A549 (cell line): ENCODE measurements at regions not wholly inside any gene's neighbourhood (a gene's known extent, or its start where the extent isn't known, plus 50 kb on each side); places are given as distances from the start of the nearest gene placed in this dataset.

ENCODE experiments used
- ATAC-seq, 2 experiments: fragments of 200-7000 bp in 1 of 2; fragments of >200 bp in 1 of 2; cut with Nextera tagmentation in 1 of 2; cut with Tn5 transposase in 1 of 2; 3 replicates each; pipeline versions ENCODE4 v1.8.0 to v1.9.1; 2018 to 2020; ENCODE audit warnings: mild to moderate bottlenecking in 1 of 2, moderate library complexity in 1 of 2
- CTCF ChIA-PET: fragments of 300-600 bp; sonication (Branson Sonifier 250); formaldehyde crosslinking; extraction: SDS; loops from one replicate; lab custom pipeline; 2021; ENCODE audit warnings: antibody characterized with exemption, inconsistent platforms; lab: Yijun Ruan, JAX
- POLR2A ChIA-PET: fragments of 350-600 bp; formaldehyde crosslinking; extraction: SDS; loops from one replicate; lab custom pipeline; 2021; ENCODE audit warnings: antibody characterized with exemption, inconsistent platforms; lab: Yijun Ruan, JAX
- DNase-seq, 2 experiments: peaks; one replicate each; pipeline versions ENCODE4 v3.0.0 to v3.0.0-alpha.2; 2011 to 2016; ENCODE audit warnings: low read depth in 1 of 2, low spot score in 1 of 2
- FAIRE-seq: peaks from 2 replicates; lab custom pipeline; 2011; peaks lifted over from hg19 to GRCh38; lab: Jason Lieb, UNC
- H3K27ac ChIP-seq, 2 experiments: fragments of >200 bp; sonication (Bioruptor Twin); formaldehyde crosslinking; 3 replicates each; pipeline ENCODE4 v1.5.1; 2016 to 2017
- H3K4me1 ChIP-seq: fragments of >200 bp; sonication (Bioruptor Twin); formaldehyde crosslinking; 3 replicates; pipeline ENCODE4 v1.6.1; 2016
- H3K4me2 ChIP-seq: fragments of >200 bp; sonication (Bioruptor Twin); formaldehyde crosslinking; 3 replicates; pipeline ENCODE4 v1.6.1; 2016
- H3K4me3 ChIP-seq: fragments of >200 bp; sonication (Bioruptor Twin); formaldehyde crosslinking; 3 replicates; pipeline ENCODE4 v1.5.1; 2016
- H3K9me3 ChIP-seq: fragments of >200 bp; sonication (Bioruptor Twin); formaldehyde crosslinking; 3 replicates; pipeline ENCODE4 v1.6.1; 2016
- ATOH8 ChIP-seq: fragments of 250-450 bp; sonication (Bioruptor Pico); IDR thresholded peaks from 2 replicates; pipeline ENCODE4 v1.5.0; 2020; ENCODE audit warnings: low read depth, mild to moderate bottlenecking, moderate library complexity
- BCL3 ChIP-seq: fragments of >200 bp; sonication (Bioruptor Twin); formaldehyde crosslinking; IDR thresholded peaks from 3 replicates; pipeline ENCODE4 v1.6.1; 2016
- CBX2 ChIP-seq: fragments of 200-600 bp; sonication (generic); IDR thresholded peaks from 2 replicates; pipeline ENCODE4 v1.6.1; 2016; ENCODE audit warnings: low read depth, mild to moderate bottlenecking, borderline replicate concordance
- CBX8 ChIP-seq: fragments of 200-600 bp; sonication (generic); IDR thresholded peaks from 2 replicates; pipeline ENCODE4 v1.6.1; 2016
- CHD4 ChIP-seq: fragments of 200-600 bp; sonication (generic); IDR thresholded peaks from 2 replicates; pipeline ENCODE4 v1.6.1; 2016; ENCODE audit warnings: antibody characterized with exemption, mild to moderate bottlenecking, borderline replicate concordance
- FOSL2 ChIP-seq, 2 experiments: fragments of 450-650 bp in 1 of 2; fragments of >200 bp in 1 of 2; sonication (Bioruptor Twin) in 1 of 2; formaldehyde crosslinking; IDR thresholded peaks; 2 replicates each; pipeline versions ENCODE4 v1.5.0 to v1.6.1; 2016 to 2020; ENCODE audit warnings: mild to moderate bottlenecking in 1 of 2, moderate library complexity in 1 of 2
- HDAC2 ChIP-seq: fragments of 200-600 bp; sonication (generic); IDR thresholded peaks from 2 replicates; pipeline ENCODE4 v1.6.1; 2016
- HOXB5 ChIP-seq: fragments of 250-450 bp; sonication (Bioruptor Pico); IDR thresholded peaks from 2 replicates; pipeline ENCODE4 v1.5.0; 2020; ENCODE audit warnings: mild to moderate bottlenecking, moderate library complexity
- JUNB ChIP-seq: fragments of >200 bp; sonication (Bioruptor Twin); formaldehyde crosslinking; IDR thresholded peaks from 2 replicates; pipeline ENCODE4 v1.6.1; 2016
- MAFK ChIP-seq: fragments of 450-650 bp; IDR thresholded peaks from 2 replicates; pipeline ENCODE4 v1.6.1; 2014; ENCODE audit not compliant: partially characterized antibody
- NPAS2 ChIP-seq: fragments of 250-450 bp; sonication (Bioruptor Pico); IDR thresholded peaks from 2 replicates; pipeline ENCODE4 v1.8.0; 2022; ENCODE audit warnings: mild to moderate bottlenecking, moderate library complexity, borderline replicate concordance
- NR3C1 ChIP-seq: fragments of >200 bp; sonication (Bioruptor Twin); formaldehyde crosslinking; IDR thresholded peaks from 3 replicates; pipeline ENCODE4 v1.6.1; 2017
- PBX3 ChIP-seq: IDR thresholded peaks from 2 replicates; pipeline ENCODE4 v1.6.1; 2012
- PHF8 ChIP-seq: fragments of 200-600 bp; sonication (generic); IDR thresholded peaks from 2 replicates; pipeline ENCODE4 v1.6.1; 2016; ENCODE audit warnings: low read depth, mild to moderate bottlenecking, antibody characterized with exemption, moderate library complexity, borderline replicate concordance
- POLR2A ChIP-seq: IDR thresholded peaks from 2 replicates; pipeline ENCODE4 v1.6.1; 2012; ENCODE audit warnings: mild to moderate bottlenecking, low read length
- RAD21 ChIP-seq, 2 experiments: fragments of >200 bp in 1 of 2; sonication (Bioruptor Twin) in 1 of 2; formaldehyde crosslinking in 1 of 2; IDR thresholded peaks in 1 of 2; conservative IDR thresholded peaks in 1 of 2; 2 replicates in 1 of 2; 3 replicates in 1 of 2; pipeline ENCODE4 v1.6.1; 2012 to 2018; ENCODE audit warnings: inconsistent platforms in 1 of 2
- RCOR1 ChIP-seq: fragments of 150-350 bp; IDR thresholded peaks from 2 replicates; pipeline ENCODE4 v1.6.1; 2014; ENCODE audit warnings: antibody characterized with exemption, low read length, low read depth
- REST ChIP-seq: fragments of 200-600 bp; sonication (generic); IDR thresholded peaks from 2 replicates; pipeline ENCODE4 v1.6.1; 2016; ENCODE audit warnings: antibody characterized with exemption, mild to moderate bottlenecking, moderate library complexity
- RFX5 ChIP-seq: fragments of 450-650 bp; IDR thresholded peaks from 2 replicates; pipeline ENCODE4 v1.7.1; 2014; ENCODE audit warnings: antibody characterized with exemption, mild to moderate bottlenecking, moderate library complexity
- SREBF2 ChIP-seq: fragments of 450-650 bp; IDR thresholded peaks from 2 replicates; pipeline ENCODE4 v1.6.1; 2014; ENCODE audit warnings: mild to moderate bottlenecking, moderate library complexity
- TP53 ChIP-seq: fragments of 250-450 bp; sonication (Bioruptor Pico); IDR thresholded peaks from 2 replicates; pipeline ENCODE4 v1.5.0; 2021; ENCODE audit warnings: mild to moderate bottlenecking, moderate library complexity
- USF2 ChIP-seq: fragments of 450-650 bp; IDR thresholded peaks from 2 replicates; pipeline ENCODE4 v1.6.1; 2014; ENCODE audit warnings: antibody characterized with exemption
- ZSCAN20 ChIP-seq: fragments of 250-450 bp; sonication (Bioruptor Pico); IDR thresholded peaks from 2 replicates; pipeline ENCODE4 v1.8.0; 2022; ENCODE audit warnings: mild to moderate bottlenecking, moderate library complexity
- WGBS: methylation state at CpG from one replicate; pipeline ENCODE4 v1.1.6; 2017; ENCODE audit errors: missing lambda C conversion rate; 5-methylcytosine and 5-hydroxymethylcytosine counted together

- Histone ChIP-seq H3K4me3 (no peak overlapping the region), H3K9me3 (no peaks in the 10 kb centered on the region), H3K4me2 (no peak overlapping the region), H3K4me1 (no peaks in the 10 kb centered on the region), H3K27ac (no peak overlapping the region)
- ATAC-seq (no peak), FAIRE-seq (no peak), DNase-seq (no peak)
- POLR2A ChIA-PET = no interaction called here
- WGBS = 6% methylated on average over 3 of the region's 3 CpGs
- CTCF ChIA-PET = no interaction called here
- TF ChIP-seq USF2 (no peak), RAD21 (conservative IDR thresholded peaks at IDR 0.05 in 1 of 2, IDR thresholded peaks at IDR 0.05 in 1 of 2) (no peak), PBX3 (no peak), HOXB5 (CRISPR knock-in tag) (no peak), HDAC2 (no peak), NPAS2 (CRISPR knock-in tag) (no peak), MAFK (no peak), CHD4 (no peak)
Observed at GRCh38 chr6:95071464-95071863, 505.9 kb upstream of the MANEA start.

- no peaks in the 10 kb centered on the region for H3K4me1 ChIP-seq
- 0% methylated on average over 1 of the region's 1 CpG for WGBS
- DNase-seq (no peak), FAIRE-seq (no peak), ATAC-seq (no peak)
- H3K27ac ChIP-seq = no peak overlapping the region
- TF ChIP-seq HDAC2 (no peak), RCOR1 (no peak), RFX5 (no peak), ZSCAN20 (no peak), REST (no peak), ATOH8 (CRISPR knock-in tag) (no peak), JUNB (no peak), PBX3 (no peak), BCL3 (no peak), CHD4 (no peak), POLR2A (no peak), CBX2 (no peak), TP53 (CRISPR knock-in tag) (no peak), NR3C1 (no peak), RAD21 (conservative IDR thresholded peaks at IDR 0.05 in 1 of 2, IDR thresholded peaks at IDR 0.05 in 1 of 2) (no peak), SREBF2 (no peak), CBX8 (no peak), FOSL2 (IDR thresholded peaks at IDR 0.05) (no peak), FOSL2 (CRISPR knock-in tag; IDR thresholded peaks at IDR 0.05) (no peak), PHF8 (no peak)
- H3K4me2 ChIP-seq = no peak overlapping the region
- ChIA-PET CTCF (no interaction called here), POLR2A (no interaction called here)
- H3K9me3 ChIP-seq = no peaks in the 10 kb centered on the region
- no peak overlapping the region for H3K4me3 ChIP-seq
Observed at GRCh38 chr6:95078457-95078856, 498.9 kb upstream of the MANEA start.
